Smooth muscle cell (in vitro differentiated cells): ENCODE measurements at regions not wholly inside any gene's neighbourhood (a gene's known extent, or its start where the extent isn't known, plus 50 kb on each side); places are given as distances from the start of the nearest gene placed in this dataset.

Source experiments
- DNase-seq: peaks from one replicate; lab custom pipeline; 2025; ENCODE audit not compliant: unreplicated experiment; lab: John Stamatoyannopoulos, UW
- H2AFZ ChIP-seq: fragments of 200-600 bp; sonication (generic); 2 replicates; pipeline ENCODE4 v1.6.0; 2016; ENCODE audit warnings: antibody characterized with exemption, low read depth, mild to moderate bottlenecking
- H3F3A ChIP-seq: fragments of 200-600 bp; sonication (generic); 2 replicates; pipeline ENCODE4 v1.6.0; 2017; ENCODE audit warnings: antibody characterized with exemption, low read depth
- H3K27ac ChIP-seq: fragments of 200-600 bp; sonication (generic); 2 replicates; pipeline ENCODE4 v1.5.1; 2016; ENCODE audit warnings: low read depth, mild to moderate bottlenecking
- H3K27me3 ChIP-seq: fragments of 200-600 bp; sonication (generic); 2 replicates; pipeline ENCODE4 v1.6.1; 2016; ENCODE audit warnings: low read depth, mild to moderate bottlenecking
- H3K36me3 ChIP-seq: fragments of 200-600 bp; sonication (generic); 2 replicates; pipeline ENCODE4 v1.5.1; 2016; ENCODE audit warnings: low read depth
- H3K4me1 ChIP-seq: fragments of 200-600 bp; sonication (generic); 2 replicates; pipeline ENCODE4 v1.5.1; 2016; ENCODE audit warnings: low read depth
- H3K4me2 ChIP-seq: fragments of 200-600 bp; sonication (generic); 2 replicates; pipeline ENCODE4 v1.6.0; 2016; ENCODE audit warnings: mild to moderate bottlenecking
- H3K4me3 ChIP-seq: fragments of 200-600 bp; sonication (generic); 2 replicates; pipeline ENCODE4 v1.5.1; 2016; ENCODE audit warnings: mild to moderate bottlenecking
- H3K79me2 ChIP-seq: fragments of 200-600 bp; sonication (generic); 2 replicates; pipeline ENCODE4 v1.6.0; 2016; ENCODE audit warnings: low read depth, mild to moderate bottlenecking
- H3K9ac ChIP-seq: fragments of 200-600 bp; sonication (generic); 2 replicates; pipeline ENCODE4 v1.6.0; 2016; ENCODE audit warnings: low read depth
- H3K9me3 ChIP-seq: fragments of 200-600 bp; sonication (generic); replicated peaks from 2 replicates; pipeline ENCODE4 v1.5.1; 2016; ENCODE audit warnings: low read depth
- H4K20me1 ChIP-seq: fragments of 200-600 bp; sonication (generic); 2 replicates; pipeline ENCODE4 v1.6.0; 2016; ENCODE audit warnings: low read depth
- WGBS: methylation state at CpG from one replicate; pipeline ENCODE4 v1.1.7; 2016; ENCODE audit warnings: low lambda C conversion rate; 5-methylcytosine and 5-hydroxymethylcytosine counted together
- TF ChIP-seq, protein P1 (sequence below): fragments of 200-600 bp; sonication (generic); IDR thresholded peaks from 2 replicates; pipeline ENCODE4 v1.5.1; 2017; ENCODE audit warnings: borderline replicate concordance, mild to moderate bottlenecking, antibody characterized with exemption; ENCODE audit not compliant: insufficient read depth, poor library complexity, severe bottlenecking

DNA sequence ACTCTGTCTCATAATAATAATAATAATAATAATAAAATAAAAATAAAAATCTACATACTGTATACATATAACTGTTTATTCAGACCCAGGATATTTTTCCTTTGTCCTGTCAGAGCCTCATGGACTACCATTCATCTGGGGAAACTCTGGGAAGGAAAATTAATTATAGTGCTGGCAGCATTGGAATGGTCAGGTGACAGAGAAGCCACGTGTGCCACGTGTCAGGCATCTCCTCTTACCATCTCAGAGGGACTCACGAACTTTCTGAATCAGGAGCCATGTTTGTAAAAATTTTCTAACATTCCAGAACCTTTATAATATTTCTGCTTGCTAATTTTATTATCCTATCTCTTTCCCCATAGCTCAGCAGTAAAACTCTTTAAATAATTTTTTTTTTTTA lies 97.8 kb upstream of the HNRNPU start:
- Histone ChIP-seq H4K20me1 (no peaks in the 10 kb centered on the region), H3K27ac (no peak overlapping the region), H2AFZ (no peak overlapping the region), H3K9me3 (no peaks in the 10 kb centered on the region), H3K4me3 (no peak overlapping the region), H3K36me3 (no peaks in the 10 kb centered on the region), H3K9ac (no peak overlapping the region), H3F3A (peaks cover 20% of the 10 kb centered on the region), H3K4me1 (peaks cover 5% of the 10 kb centered on the region), H3K27me3 (no peaks in the 10 kb centered on the region), H3K79me2 (no peaks in the 10 kb centered on the region), H3K4me2 (no peak overlapping the region)
- TF ChIP-seq, protein P1, sequence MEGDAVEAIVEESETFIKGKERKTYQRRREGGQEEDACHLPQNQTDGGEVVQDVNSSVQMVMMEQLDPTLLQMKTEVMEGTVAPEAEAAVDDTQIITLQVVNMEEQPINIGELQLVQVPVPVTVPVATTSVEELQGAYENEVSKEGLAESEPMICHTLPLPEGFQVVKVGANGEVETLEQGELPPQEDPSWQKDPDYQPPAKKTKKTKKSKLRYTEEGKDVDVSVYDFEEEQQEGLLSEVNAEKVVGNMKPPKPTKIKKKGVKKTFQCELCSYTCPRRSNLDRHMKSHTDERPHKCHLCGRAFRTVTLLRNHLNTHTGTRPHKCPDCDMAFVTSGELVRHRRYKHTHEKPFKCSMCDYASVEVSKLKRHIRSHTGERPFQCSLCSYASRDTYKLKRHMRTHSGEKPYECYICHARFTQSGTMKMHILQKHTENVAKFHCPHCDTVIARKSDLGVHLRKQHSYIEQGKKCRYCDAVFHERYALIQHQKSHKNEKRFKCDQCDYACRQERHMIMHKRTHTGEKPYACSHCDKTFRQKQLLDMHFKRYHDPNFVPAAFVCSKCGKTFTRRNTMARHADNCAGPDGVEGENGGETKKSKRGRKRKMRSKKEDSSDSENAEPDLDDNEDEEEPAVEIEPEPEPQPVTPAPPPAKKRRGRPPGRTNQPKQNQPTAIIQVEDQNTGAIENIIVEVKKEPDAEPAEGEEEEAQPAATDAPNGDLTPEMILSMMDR = no peak
- no peak for DNase-seq
- WGBS = 92% methylated on average over 3 of the region's 3 CpGs

DNA sequence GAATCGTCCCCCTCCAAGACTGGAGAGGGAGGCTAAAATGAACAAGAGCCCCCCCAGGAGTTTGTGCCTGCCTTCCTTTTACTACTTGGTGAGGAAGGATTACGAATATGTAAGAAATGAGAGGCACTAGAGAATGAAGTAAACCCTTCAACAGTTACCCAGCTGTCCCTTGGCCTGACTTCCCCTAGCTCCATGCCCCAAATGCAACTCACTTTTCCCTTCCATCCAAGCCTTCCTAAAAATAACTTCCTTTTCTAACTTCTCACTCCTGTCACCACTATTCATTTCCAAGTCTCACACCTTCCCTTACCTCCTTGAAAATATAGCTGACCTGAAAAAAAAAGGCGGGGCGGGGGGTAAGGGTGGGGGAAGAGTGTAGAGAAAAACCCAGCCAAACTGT lies 96.6 kb upstream of the HNRNPU start:
- no peak overlapping the region for H3K9ac ChIP-seq

DNA sequence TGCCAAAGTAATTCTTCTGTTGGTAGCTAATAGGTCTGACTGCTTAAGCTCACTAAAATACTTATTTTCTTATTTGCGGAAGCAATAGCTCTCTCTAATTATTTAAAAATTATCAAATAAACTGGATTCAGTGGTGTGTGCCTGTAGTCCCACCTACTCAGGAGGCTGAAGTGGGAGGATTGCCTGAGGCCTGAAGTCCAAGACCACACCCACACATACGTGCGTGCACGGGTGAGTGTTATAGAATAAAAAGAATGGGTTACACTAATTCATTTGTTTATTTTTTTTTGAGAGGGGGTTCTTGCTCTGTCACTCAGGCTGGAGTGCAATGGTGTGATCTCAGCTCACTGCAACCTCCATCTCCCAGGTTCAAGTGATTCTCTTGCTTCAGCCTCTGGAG lies 94.2 kb upstream of the HNRNPU start:
- TF ChIP-seq, protein P1 = no peak
- Histone ChIP-seq H3K27ac (no peak overlapping the region), H3K4me2 (no peak overlapping the region), H3K4me3 (no peak overlapping the region), H3K9ac (no peak overlapping the region), H3K9me3 (no peaks in the 10 kb centered on the region), H3K79me2 (no peaks in the 10 kb centered on the region), H4K20me1 (no peaks in the 10 kb centered on the region), H3F3A (peaks cover 5% of the 10 kb centered on the region), H2AFZ (no peak overlapping the region), H3K36me3 (no peaks in the 10 kb centered on the region), H3K4me1 (no peaks in the 10 kb centered on the region), H3K27me3 (no peaks in the 10 kb centered on the region)
- 97% methylated on average over 4 of the region's 4 CpGs for WGBS
- DNase-seq = no peak

More for the DNA sequence above, 96.6 kb upstream of the HNRNPU start:
- WGBS = 95% methylated on average over 4 of the region's 4 CpGs
- TF ChIP-seq, protein P1 = no peak
- no peak overlapping the region for H3K4me2 ChIP-seq
- no peaks in the 10 kb centered on the region for H3K27me3 ChIP-seq
- H3K27ac ChIP-seq = no peak overlapping the region
- H3F3A ChIP-seq = peaks cover 20% of the 10 kb centered on the region
- no peaks in the 10 kb centered on the region for H3K36me3 ChIP-seq
- no peaks in the 10 kb centered on the region for H3K79me2 ChIP-seq
- no peak for DNase-seq
- H3K4me1 ChIP-seq = peaks cover 5% of the 10 kb centered on the region
- H3K4me3 ChIP-seq = no peak overlapping the region
- H2AFZ ChIP-seq = no peak overlapping the region
- no peaks in the 10 kb centered on the region for H4K20me1 ChIP-seq
- no peaks in the 10 kb centered on the region for H3K9me3 ChIP-seq

DNA sequence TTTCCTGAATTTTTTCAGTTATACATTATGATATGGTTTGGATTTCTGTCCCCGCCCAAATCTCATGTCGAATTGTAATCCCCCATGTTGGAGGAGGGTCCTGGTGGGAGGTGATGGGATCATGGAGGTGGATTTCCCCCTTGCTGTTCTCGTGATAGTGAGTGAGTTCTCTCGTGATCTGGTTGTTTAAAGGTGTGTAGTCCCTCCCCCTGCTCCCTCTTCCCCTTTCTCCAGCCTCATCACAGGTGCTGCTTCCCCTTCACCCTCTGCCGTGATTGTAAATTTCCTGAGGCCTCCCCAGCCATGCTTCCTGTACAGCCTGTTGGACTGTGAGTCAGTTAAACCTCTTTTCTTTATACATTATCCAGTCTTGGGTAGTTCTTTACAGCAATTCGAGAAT lies 93.2 kb upstream of the HNRNPU start:
- H3K4me1 ChIP-seq = no peaks in the 10 kb centered on the region
- H4K20me1 ChIP-seq = no peaks in the 10 kb centered on the region
- no peak overlapping the region for H3K4me2 ChIP-seq
- no peak overlapping the region for H3K27ac ChIP-seq
- 90% methylated on average over 6 of the region's 6 CpGs for WGBS
- no peaks in the 10 kb centered on the region for H3K9me3 ChIP-seq
- H2AFZ ChIP-seq = no peak overlapping the region
- no peak overlapping the region for H3K9ac ChIP-seq
- no peaks in the 10 kb centered on the region for H3K27me3 ChIP-seq
- no peak for DNase-seq
- TF ChIP-seq, protein P1 = no peak
- H3F3A ChIP-seq = no peaks in the 10 kb centered on the region
- no peaks in the 10 kb centered on the region for H3K36me3 ChIP-seq
- H3K4me3 ChIP-seq = no peak overlapping the region
- no peaks in the 10 kb centered on the region for H3K79me2 ChIP-seq
